ENCODE measurements at regions not wholly inside any gene's neighbourhood (a gene's known extent, or its start where the extent isn't known, plus 50 kb on each side); places are given as distances from the start of the nearest gene placed in this dataset.

DNA sequence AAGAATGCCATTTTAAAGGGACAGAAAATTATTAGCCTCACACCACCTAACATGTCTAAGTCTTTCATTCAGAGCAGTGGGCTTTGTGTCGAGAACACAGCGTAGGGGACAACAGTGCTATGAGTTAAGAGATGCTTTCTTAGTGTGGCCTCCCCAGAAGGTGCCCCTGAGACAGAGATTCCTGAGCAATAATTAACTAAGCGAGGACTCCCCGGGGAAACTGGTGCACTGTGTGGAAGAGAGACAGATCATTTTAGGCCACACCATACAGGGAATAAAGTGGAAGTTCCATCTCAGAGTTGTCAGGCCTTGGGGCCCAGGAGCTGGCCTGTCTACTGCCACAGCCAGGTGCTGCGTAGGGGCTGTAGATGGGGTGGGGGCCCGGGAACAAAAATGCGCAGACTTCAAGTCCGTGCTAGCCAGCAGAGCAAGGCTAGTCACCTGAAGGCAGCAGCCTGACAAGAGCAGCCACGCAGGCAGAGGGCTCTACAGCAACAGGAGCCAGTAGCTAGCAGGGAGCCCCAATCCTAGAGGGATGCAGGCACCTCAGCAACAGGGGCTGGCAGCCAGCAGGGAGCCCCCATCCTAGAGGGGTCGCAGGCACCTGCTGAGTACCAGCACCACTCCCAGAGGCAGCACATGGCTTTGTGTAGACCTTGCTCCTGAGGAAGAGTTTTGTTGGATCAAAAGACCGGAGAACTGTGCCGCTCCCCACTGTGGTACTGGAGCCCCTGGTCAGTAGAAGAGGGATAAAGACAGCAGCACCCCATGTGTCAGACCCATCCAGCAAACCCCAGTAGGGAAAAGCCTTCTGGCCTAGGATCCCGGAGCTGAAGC, 63.0 kb upstream of the NXT1 start:
- no peak overlapping the region for H3K27ac Mint-ChIP-seq (ENCODE audit: low read depth, unreplicated experiment)
- ChIA-PET POLR2A (no interaction called here), CTCF (interaction anchor here (0.8 kb wide), 1 partner anchor 35 kb away, joined by 4 read pairs; no protein-coding TSS in a partner anchor)
- TF ChIP-seq, protein P1, sequence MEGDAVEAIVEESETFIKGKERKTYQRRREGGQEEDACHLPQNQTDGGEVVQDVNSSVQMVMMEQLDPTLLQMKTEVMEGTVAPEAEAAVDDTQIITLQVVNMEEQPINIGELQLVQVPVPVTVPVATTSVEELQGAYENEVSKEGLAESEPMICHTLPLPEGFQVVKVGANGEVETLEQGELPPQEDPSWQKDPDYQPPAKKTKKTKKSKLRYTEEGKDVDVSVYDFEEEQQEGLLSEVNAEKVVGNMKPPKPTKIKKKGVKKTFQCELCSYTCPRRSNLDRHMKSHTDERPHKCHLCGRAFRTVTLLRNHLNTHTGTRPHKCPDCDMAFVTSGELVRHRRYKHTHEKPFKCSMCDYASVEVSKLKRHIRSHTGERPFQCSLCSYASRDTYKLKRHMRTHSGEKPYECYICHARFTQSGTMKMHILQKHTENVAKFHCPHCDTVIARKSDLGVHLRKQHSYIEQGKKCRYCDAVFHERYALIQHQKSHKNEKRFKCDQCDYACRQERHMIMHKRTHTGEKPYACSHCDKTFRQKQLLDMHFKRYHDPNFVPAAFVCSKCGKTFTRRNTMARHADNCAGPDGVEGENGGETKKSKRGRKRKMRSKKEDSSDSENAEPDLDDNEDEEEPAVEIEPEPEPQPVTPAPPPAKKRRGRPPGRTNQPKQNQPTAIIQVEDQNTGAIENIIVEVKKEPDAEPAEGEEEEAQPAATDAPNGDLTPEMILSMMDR (IDR thresholded peaks at IDR 0.05; ENCODE audit: unreplicated experiment) = no peak
- H3K36me3 Mint-ChIP-seq (ENCODE audit: insufficient read depth, unreplicated experiment) = no peaks in the 10 kb centered on the region
- intact Hi-C loops (cut with micrococcal nuclease) = no loop called here
- H3K4me1 Mint-ChIP-seq (ENCODE audit: insufficient read depth, unreplicated experiment) = no peaks in the 10 kb centered on the region
- H3K27me3 Mint-ChIP-seq (ENCODE audit: insufficient read depth, unreplicated experiment) = peaks cover 17% of the 10 kb centered on the region
- H3K9me3 Mint-ChIP-seq (ENCODE audit: unreplicated experiment) = no peaks in the 10 kb centered on the region
- H3K4me3 Mint-ChIP-seq (ENCODE audit: unreplicated experiment) = no peak overlapping the region
- no peak for DNase-seq (ENCODE audit: unreplicated experiment)
- no TSS peak for BruUV-seq (replicated peaks)

DNA sequence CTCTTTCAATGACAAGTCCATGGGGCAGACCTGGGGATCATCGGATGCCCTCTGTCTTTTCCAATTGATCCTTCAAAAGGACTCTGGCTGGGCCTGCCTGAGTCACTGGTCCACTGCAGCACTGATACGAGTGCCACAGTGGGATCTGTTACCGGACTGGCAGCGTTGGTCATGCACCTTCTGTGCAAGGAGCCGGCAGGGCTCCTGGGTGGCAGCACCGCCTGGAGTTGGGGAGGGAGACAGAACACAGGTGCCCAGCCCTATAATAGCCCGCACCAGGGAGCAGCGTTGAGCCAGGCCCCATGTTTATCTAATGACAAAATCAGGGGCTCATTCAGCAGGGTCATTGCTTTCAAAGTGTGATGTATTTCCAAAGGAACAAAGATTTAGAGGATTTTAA, 64.2 kb upstream of the NXT1 start:
- intact Hi-C loops (cut with micrococcal nuclease) = no loop called here
- Mint-ChIP-seq H3K36me3 (ENCODE audit: insufficient read depth, unreplicated experiment) (no peaks in the 10 kb centered on the region), H3K4me3 (ENCODE audit: unreplicated experiment) (no peak overlapping the region), H3K27ac (ENCODE audit: low read depth, unreplicated experiment) (no peak overlapping the region), H3K9me3 (ENCODE audit: unreplicated experiment) (no peaks in the 10 kb centered on the region), H3K27me3 (ENCODE audit: insufficient read depth, unreplicated experiment) (peaks cover 13% of the 10 kb centered on the region), H3K4me1 (ENCODE audit: insufficient read depth, unreplicated experiment) (no peaks in the 10 kb centered on the region)
- ChIA-PET CTCF (interaction anchor here (0.8 to 1.0 kb wide), 2 partner anchors 37 to 382 kb away, joined by 3 to 4 read pairs; no protein-coding TSS in a partner anchor), POLR2A (no interaction called here)
- TF ChIP-seq, protein P1 (IDR thresholded peaks at IDR 0.05; ENCODE audit: unreplicated experiment) = no peak
- BruUV-seq (replicated peaks) = no TSS peak
- DNase-seq (ENCODE audit: unreplicated experiment) = no peak

DNA sequence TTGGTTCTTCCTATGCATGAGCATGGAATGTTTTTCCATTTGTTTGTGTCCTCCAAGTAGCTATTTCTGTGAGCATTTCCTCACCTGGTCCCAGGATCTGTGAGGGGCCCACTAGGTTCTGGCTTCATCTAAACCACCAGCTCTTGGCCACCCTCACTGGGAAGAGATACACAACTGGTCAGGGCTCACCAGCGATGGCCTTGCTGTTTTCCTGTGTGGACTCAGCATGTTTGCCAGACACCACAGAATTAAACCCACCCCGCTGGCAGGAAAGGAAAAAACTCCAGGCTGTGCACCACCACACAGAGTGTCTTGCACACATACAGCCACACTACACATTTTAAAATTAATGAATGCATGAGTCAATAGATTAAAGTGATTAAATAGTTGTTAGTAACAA, 65.1 kb upstream of the NXT1 start:
- no peak overlapping the region for H3K4me3 Mint-ChIP-seq (ENCODE audit: unreplicated experiment)
- no peak for DNase-seq (ENCODE audit: unreplicated experiment)
- peaks cover 5% of the 10 kb centered on the region for H3K27me3 Mint-ChIP-seq (ENCODE audit: insufficient read depth, unreplicated experiment)
- no peaks in the 10 kb centered on the region for H3K36me3 Mint-ChIP-seq (ENCODE audit: insufficient read depth, unreplicated experiment)
- no peaks in the 10 kb centered on the region for H3K4me1 Mint-ChIP-seq (ENCODE audit: insufficient read depth, unreplicated experiment)
- BruUV-seq (replicated peaks) = no TSS peak
- intact Hi-C loops (cut with micrococcal nuclease) = no loop called here
- TF ChIP-seq, protein P1 (IDR thresholded peaks at IDR 0.05; ENCODE audit: unreplicated experiment) = no peak
- ChIA-PET POLR2A (no interaction called here), CTCF (interaction anchor here (0.6 to 1.2 kb wide), 4 partner anchors 9 to 383 kb away, joined by 3 to 7 read pairs (median 4); no protein-coding TSS in a partner anchor)
- H3K9me3 Mint-ChIP-seq (ENCODE audit: unreplicated experiment) = no peaks in the 10 kb centered on the region
- no peak overlapping the region for H3K27ac Mint-ChIP-seq (ENCODE audit: low read depth, unreplicated experiment)

DNA sequence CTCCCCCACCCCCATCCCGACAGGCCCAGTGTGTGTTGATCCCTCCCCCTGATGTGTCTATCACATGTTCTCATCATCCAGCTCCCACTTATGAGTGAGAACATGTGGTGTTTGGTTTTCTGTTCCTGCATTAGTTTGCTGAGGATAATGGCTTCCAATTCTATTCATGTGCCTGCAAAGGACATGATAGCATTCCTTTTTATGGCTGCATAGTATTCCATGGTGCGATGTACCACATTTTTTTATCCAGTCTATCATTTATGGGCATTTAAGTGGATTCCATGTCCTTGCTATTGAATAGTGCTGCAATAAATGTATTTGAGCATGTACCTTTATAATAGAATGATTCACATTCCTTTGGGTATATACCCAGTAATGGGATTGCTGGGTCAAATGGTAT, 66.6 kb upstream of the NXT1 start:
- Mint-ChIP-seq H3K36me3 (ENCODE audit: insufficient read depth, unreplicated experiment) (no peaks in the 10 kb centered on the region), H3K4me3 (ENCODE audit: unreplicated experiment) (no peak overlapping the region), H3K9me3 (ENCODE audit: unreplicated experiment) (no peaks in the 10 kb centered on the region), H3K4me1 (ENCODE audit: insufficient read depth, unreplicated experiment) (no peaks in the 10 kb centered on the region), H3K27me3 (ENCODE audit: insufficient read depth, unreplicated experiment) (no peaks in the 10 kb centered on the region), H3K27ac (ENCODE audit: low read depth, unreplicated experiment) (no peak overlapping the region)
- CTCF ChIA-PET = interaction anchor here (0.5 kb wide), 1 partner anchor 83 kb away, joined by 3 read pairs; no protein-coding TSS in a partner anchor
- POLR2A ChIA-PET = no interaction called here
- BruUV-seq (replicated peaks) = no TSS peak
- DNase-seq (ENCODE audit: unreplicated experiment) = no peak
- intact Hi-C loops (cut with micrococcal nuclease) = no loop called here
- TF ChIP-seq, protein P1 (IDR thresholded peaks at IDR 0.05; ENCODE audit: unreplicated experiment) = no peak
